Middle frontal gyrus (tissue), 1 donor: ENCODE measurements at regions not wholly inside any gene's neighbourhood (a gene's known extent, or its start where the extent isn't known, plus 50 kb on each side); places are given as distances from the start of the nearest gene placed in this dataset.

Experiments used
- DNase-seq: peaks from one replicate; pipeline ENCODE4 v3.0.0-alpha.2; 2015; ENCODE audit warnings: low spot score; ENCODE audit errors: extremely low spot score

DNA sequence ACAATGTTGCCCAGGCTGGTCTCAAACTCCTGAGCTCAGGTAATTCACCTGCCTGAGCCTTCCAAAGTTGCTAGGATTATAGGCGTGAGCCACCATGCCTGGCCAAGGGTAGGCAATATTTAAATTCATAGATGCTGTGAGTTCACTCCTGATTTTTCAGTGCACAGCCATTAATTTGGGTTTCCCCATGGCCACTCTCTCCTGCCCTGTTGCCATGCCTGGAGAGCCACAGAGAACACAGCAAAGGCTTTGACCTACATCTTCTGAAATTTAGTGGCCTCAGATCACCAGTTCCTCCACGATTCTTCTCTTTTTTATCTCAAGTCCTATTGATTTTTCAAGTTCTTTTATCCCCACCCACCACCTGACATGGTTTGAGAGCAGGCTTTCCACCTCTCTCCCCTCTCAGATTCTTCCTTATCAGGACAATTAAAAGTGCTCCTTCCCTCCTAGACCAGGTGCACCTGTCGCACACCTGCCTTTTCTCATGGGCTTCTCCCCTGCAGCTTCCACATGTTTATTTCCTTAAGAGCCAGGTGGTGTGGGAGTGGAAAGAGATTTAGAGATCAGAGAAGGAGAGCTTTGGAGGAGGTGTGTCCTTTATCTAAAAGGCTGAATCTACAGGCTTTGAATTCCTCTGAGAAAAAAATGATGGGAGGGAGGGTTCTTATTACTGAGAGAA is 123.8 kb downstream of the ADRA2A start:
- DNase-seq, result no peak

DNA sequence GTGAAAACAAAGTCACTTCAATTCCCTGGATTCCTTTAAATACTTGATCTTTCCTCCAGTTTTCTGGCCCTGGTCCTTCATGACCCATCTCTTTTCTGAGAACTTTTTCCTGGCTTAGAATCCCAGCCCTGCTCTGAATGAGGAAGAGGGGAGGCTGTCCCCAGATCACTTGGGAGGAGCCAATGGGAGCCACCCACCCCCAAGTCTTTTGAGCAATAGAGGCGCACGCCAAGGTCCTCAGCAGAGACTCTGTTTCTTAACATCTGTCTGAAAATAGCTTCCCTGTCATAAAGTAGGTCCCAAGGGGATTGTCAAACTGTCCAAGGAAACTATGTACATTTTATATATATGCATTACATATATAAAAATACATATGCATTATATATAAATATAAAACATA is 126.8 kb downstream of the ADRA2A start:
- no peak for DNase-seq

DNA sequence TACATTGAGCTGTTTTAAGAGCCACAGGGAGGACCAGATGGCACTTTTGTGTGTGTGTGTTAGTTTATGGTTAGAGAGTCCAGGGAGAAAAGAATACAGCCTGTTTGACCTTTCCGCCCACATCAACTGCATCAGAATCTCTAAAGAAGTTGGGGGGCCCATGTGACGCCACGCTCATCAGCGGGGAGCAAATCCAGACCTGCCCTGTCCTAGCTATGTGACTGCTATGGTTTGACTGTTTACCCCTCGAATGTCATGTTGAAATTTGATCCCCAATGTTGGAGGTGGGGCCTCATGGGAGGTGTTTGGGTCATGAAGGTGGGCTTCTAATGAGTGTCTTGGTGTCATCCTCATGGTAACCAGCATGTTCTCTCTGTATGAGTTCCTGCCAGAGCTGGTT is 128.0 kb downstream of the ADRA2A start:
- DNase-seq, result no peak

DNA sequence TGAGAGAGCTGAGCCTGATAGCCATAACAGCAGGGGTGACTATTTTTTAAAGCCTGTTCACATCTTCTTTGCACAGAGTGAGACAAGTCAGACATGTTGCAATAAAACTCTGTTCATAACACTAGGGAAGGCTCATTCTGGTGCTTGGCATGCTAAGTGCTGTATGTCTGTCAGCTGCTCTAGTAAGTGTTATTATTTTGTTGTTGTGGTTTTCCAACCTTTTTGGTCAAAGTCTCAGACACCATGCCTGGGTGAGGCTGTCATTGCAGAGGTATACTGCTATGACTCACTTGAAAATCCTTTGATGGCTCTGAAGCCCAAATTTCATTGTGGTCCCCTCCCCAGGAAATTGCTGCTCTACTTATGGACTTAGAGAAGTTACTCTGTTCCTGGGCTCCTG is 129.7 kb downstream of the ADRA2A start:
- DNase-seq, result no peak

DNA sequence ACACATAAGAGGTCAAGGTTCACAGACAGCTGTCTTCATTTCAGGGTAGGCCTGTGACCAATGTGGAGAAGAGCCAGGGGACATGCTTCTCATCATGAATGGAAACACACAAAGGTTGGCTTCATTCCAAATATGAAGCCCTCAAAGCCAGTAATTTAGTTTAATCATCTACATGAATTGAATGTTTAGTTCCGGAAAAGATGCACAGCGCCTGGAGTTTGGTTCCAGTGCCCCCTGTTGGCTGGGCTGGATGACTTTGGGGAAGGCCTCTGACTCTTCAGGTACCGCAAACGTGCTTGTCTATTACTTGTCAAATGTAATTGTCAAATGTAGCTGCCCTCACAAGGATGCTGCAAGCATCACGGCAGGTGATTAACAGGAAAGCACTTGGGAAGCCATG is 130.7 kb downstream of the ADRA2A start:
- no peak for DNase-seq

DNA sequence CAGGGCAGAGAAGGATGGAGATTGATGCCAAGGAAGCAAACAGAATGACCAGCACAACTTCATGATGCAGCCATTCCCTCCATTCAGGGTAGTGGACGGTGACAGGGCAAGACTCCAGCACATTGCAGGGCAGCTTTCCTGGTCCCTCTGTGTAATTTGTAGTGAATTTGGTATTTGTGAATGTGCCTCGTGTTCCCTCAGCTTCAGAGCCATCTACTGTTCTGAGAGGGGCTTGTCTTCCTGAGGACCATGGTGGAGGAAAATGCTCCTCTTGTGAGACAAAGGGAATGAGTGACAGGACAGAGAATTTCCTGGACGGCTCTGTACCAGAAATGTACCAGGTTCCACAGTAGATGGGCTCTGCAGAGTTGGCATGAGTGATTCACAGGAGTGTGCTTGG is 132.1 kb downstream of the ADRA2A start:
- DNase-seq, result no peak

DNA sequence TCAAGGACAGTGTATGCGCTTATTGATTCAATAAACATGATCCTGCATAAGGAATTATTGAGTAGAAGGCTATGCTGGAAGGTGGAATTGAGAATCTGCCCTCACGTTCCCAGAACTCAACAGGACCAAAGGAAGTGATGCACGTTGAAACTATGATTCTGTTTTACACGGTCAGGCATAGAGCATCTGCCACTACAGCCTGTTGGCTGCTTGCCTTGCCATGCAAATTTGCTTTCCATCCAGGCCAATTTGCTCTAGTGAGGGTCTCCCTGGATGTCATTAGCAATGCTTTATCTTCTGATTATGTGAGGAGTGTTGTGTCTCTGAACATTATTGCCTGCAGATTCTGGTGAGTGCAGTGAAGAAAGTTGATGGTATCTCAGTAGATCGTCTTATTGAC is 132.9 kb downstream of the ADRA2A start:
- no peak for DNase-seq

DNA sequence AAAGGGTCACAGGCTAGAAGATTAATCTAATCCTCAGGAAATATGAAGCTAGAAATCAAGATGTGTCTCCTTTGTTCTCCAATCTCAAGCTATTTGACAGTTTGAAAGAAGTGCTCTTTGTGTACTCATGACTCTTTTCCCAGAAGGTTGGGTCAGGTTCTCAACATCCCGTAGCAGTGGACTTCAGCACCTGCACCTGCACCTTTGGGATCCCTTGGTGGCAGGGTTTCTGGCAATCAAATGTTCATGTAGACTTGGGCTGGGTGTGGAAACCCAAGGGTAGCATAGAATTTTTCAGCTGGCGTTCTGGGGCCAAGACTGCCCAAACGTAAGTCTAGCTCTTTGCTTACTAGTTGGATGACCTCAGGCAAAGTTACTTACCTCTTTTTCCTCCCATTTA is 134.4 kb downstream of the ADRA2A start:
- DNase-seq, result no peak

DNA sequence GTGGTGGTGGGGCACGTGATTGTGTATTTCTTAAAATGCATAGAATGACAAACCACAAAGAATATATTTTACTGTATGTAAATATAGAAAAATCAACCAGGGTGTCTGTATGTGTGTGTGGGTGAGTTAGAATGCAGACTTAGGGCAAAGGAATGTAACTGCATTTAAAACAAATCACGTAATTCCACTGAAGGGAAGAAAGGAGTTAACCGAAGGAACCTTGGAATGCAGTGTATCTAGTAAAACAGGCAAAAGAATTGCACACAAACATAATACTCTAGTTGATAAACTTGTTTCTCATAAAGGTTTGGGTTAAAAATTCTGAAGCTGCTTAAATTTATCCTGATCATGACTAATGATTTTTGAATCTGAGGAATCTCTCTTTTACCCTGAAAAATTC is 134.9 kb downstream of the ADRA2A start:
- no peak for DNase-seq

DNA sequence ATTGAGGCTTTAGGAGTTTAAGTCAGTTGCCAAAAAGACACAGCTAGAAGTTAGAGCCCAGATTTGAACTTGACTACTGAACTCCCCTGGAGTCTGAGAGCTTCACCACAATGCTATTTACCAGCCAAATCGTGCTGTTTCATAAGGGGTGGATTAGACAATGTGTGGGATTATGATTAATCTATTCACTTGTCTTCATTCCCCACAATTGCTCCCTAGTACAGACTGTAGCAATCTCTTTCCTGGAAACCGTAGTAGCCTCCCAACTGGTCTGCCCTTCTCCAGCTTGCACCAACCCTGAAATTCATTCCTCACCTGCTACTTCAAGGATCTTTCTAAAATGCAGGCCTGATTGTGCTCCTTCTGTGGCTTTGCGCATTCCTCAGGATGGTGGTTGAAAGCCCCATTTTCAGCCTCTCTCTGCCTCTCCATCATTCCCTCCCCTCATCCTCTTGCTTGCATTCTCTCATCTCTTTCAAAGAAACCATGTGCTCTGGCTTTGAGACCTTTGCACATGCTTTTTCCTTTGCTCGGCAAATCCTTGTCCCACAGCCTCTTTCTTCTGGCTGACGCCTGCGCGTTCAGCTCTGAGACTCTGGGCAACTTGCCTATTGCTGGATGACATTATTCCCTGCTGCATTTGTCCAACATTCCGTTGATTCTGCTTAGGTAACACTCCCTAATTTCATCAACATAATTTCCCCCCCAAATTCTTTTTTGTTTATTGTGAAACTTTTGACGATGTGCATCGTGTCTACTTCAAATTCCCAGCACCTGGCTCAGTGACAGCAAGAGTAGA is 145.1 kb downstream of the ADRA2A start:
- DNase-seq, result no peak

DNA sequence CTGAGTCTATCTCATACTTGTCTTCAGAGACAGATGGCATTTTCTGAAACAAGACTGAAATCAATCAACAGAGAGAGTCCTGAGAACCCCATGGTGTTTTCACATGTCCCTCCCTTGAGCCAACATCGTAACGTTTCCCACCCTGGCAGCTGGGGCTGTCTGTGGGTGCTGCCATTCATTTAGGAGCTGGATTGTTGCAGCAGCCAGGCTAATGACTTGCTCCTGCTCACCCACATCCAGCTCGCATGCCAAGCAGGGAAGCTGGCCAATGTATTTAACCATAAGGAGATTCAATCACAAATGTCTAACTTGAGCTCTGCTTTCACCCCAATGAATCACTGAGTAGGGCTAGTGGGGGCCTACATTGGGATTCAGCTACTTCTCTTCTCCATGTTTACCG is 146.1 kb downstream of the ADRA2A start:
- DNase-seq, result peak; percentile 11

DNA sequence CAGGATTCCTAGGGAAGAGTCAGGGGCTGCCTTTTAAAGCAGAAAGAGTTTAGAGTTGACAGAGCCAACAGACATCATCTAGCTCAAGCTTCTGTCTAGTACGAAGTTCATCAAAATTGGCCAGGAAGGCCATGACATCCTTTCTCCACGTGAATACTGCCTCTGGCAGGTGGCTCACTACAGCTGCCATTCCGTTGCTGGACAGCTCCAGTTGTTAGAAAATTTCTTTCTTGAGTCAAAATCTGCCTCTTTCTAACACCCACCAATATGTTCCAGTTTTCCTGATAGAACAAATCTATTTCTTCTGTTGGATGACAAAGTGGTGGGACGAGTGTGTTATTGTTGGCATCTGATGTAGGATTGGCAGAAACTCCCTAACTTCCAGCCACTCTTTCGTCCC is 154.9 kb downstream of the ADRA2A start:
- no peak for DNase-seq

DNA sequence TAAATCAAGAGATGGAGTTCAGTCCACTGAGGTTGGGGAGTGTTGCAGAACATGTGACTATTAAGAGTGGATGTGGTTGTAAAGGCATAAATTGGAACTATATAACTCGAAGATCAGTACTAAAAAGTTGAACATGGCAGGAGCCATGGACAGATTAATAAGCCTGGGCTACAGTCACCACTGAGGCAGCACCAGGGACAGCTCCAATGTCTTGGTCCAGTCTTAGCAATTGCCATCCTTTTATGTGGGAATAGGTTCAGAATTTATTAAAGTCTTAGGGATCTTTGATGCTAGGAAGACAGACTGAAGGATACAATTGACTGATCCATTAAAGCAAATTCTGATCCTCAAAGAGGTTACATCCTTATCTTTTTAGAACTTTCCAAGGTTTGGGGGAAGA is 156.6 kb downstream of the ADRA2A start:
- no peak for DNase-seq

DNA sequence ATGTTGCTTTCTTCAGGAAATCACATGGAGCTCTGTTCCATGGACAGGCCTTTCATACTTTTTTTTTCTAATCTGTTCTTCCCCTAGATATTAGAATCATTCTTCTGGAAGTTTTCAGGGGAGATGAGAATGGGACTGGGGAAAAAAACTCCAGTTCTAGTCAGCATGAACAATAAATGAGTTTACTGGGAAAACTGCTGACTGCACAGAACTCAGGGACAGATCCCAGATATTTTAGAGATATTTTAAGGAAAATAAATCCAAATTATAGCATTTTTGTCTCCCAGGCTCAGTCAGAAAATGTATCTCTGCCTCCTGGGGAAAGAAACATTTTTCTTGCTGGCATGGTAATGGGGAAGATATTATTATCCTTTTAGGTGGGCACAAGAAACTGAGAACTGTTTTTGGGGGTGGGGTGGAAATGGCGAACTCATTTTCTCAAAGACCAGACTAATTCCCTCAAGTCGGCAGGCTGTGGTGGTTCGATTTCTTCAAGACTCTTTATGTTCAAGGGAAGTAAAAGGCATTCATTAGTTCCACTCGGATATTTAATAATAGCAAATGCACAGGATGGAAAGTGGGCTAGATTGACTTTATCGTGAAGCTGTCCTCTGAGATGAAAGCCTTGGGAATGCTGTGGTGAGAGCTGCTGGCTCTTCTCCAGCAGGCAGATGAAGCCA is 157.5 kb downstream of the ADRA2A start:
- no peak for DNase-seq

DNA sequence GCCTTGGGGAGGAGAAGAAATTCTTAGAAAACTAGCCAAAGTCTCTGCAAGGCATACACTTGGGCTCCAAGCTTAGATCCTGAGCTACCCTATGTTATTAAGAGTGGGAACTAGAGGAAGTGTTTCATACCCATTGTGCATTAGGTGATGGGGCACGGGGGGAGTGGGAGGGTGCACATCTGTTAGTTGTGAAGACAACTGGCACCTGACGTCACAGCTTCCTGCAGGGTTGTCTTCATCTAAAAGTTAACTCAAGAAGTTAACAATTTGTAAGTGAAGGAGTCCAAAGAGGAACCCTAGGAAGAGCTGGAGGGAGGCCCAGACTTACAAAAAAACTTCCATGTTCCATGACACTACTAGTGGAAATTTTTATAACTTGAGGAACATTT is 158.1 kb downstream of the ADRA2A start:
- no peak for DNase-seq

DNA sequence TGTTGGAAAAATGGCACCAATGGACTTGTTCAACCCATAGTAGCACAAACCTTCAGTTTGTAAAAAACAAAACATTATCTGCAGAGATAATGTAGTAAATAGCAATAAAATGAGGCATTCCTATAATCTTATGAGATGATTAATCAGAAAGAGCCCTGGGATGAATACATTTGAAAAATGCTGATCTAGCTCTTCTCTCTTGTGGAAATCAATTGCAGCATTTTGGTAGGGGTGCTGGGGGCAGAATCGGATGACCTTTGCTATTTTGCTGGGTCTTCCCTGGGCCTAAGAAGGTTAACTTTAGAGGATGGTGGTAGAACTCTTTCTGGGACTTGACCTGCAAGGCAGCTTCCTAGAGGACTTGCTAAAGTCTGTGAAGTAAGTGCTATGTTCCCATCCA is 163.5 kb downstream of the ADRA2A start:
- no peak for DNase-seq

DNA sequence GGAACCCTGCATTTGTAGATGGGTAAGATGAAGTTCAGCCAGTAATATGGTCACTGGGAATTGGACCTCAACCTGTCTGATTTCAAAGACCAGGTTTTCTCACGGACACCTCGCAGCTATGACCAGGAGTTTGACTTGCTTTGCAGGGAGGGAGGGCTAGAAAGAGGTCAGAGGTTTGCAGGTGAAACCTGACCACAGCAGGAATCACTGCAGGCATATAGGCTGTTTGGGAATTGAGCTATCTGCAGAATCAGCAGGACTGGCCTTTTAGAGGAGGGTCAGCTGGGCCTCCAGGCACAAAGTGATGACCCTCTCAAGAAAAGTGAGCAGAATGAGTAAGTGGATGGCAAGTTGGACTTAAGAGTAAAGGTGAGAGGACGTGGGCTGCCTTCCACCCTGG is 166.3 kb downstream of the ADRA2A start:
- DNase-seq, result no peak

DNA sequence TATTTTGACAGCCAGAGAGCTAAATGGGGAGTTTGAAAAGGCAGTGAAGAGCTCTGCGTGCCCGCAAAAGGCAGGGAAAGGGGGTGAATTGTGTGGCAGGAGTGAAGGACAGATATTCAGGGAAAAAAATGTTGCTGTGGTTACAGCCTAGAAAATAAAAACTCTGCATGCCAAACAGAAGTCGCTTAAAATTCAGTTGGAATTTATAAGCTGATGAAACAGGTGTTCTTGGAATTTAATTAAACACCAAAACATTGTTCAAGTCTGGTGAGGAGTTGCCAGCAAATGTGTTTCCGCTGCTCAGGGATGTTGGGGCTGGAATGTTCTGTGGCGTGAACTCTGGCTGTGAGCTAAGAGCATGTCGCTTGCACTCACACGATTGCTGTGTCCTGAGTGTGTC is 169.3 kb downstream of the ADRA2A start:
- DNase-seq, result no peak

DNA sequence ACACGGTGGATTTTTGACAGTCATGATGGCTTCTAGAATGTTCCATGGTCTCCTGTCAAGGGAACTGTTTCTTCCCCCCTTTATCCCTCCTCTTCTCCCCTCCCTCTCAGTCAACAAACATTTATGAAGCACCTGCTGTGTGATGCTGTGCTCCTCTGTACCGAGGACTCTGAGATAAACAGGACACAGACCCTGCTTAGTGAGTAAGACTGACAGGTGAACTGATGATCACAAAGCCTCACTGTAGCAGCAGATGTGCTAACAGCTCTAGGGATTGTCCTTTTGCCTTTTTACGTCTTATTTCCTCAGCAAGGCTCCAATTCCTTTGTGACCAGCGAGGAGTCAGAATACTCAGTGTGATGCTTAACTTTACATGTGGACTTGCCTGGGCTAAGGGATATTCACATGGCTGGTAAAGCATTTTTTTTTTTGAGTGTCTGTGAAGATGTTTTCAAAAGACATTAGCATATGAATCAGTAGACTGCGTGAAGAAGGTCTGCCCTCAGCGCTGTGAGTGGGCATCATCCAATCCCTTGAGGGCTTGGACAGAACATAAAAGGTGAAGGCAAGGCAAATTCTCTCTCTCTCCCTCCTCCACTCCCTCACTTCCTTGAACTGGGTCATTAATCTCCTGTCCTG is 170.1 kb downstream of the ADRA2A start:
- no peak for DNase-seq

DNA sequence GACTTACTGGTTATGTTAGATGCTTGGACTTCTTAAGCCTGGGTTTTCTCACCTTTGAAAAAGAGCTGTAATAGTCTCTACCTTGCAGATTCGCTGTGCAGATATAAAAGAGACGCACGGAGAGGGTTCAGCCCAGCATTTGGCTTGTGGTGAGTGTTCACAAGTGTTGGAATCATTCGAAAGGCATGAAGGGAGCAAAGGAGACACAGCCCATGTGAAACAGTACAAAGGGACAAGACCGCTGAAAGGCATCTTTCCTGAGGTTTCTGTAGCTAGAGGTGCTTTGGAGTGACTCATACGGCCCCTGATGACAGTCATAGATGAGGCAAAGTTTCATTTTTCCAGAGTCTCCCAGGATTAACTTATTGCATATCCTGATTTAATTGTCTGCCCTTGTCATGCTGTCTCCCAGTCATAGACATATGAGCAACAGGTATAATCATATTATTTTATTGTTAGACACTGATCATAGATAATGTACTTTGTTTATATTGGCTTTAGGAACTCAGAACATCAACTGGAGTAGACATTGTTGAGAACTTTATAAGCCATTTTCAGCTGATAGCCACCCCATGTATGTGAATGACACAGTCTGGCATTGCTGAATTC is 171.1 kb downstream of the ADRA2A start:
- no peak for DNase-seq

DNA sequence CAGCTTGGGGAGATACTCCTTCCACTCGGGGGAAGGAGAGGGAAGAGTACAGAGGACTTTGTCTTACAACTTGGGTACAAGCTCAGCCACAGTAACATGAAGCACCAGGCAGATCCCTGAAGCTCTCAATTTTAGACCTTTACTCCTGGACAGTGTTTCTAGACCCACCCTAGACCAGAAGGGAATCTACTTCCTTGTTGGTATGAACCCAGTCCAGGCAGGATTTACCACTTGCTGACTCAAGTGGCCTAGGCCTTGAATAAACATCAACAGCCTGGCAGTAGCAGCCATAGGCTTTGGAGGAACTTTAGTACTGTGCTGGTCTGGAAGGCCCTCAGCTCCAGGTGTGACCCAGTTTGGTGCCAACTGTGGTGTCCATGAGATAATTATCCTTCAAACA is 173.1 kb downstream of the ADRA2A start:
- no peak for DNase-seq
